ENCODE measurements at regions not wholly inside any gene's neighbourhood (a gene's known extent, or its start where the extent isn't known, plus 50 kb on each side); places are given as distances from the start of the nearest gene placed in this dataset.

DNA sequence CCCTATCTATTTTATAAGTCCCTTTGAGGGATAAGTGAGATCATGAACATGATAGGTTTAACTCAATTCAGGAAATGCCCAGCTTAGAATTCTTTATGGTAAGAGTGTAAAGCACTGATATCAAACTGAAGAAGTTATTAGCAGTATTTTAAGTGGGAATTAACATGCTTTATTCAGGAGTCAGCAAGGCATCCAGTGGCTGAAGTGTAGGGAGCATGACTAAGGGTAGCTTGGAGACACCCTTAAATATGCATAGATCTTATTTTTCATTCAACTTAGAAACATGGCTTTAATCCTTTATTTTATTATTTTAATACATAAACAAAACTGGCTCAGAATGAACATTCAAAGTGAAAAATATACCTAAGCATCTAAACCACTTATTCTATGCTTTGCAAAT is 158.3 kb upstream of the LPP start:
- Histone ChIP-seq H3K4me1 (peaks cover 25% of the 10 kb centered on the region), H3K36me3 (ENCODE audit: control insufficient read depth, insufficient read depth, low read length) (no peaks in the 10 kb centered on the region), H3K27me3 (replicated peaks; ENCODE audit: control insufficient read depth, insufficient read depth, low read length) (no peaks in the 10 kb centered on the region), H3K9me3 (no peaks in the 10 kb centered on the region), H3K4me3 (ENCODE audit: low read depth, low read length) (no peak overlapping the region)
- peaks cover 30% of the 10 kb centered on the region for H3K4me1 Mint-ChIP-seq (ENCODE audit: low read depth, unreplicated experiment)
- no peaks in the 10 kb centered on the region for H3K27me3 Mint-ChIP-seq (ENCODE audit: insufficient read depth, unreplicated experiment)
- TF ChIP-seq, protein P1, sequence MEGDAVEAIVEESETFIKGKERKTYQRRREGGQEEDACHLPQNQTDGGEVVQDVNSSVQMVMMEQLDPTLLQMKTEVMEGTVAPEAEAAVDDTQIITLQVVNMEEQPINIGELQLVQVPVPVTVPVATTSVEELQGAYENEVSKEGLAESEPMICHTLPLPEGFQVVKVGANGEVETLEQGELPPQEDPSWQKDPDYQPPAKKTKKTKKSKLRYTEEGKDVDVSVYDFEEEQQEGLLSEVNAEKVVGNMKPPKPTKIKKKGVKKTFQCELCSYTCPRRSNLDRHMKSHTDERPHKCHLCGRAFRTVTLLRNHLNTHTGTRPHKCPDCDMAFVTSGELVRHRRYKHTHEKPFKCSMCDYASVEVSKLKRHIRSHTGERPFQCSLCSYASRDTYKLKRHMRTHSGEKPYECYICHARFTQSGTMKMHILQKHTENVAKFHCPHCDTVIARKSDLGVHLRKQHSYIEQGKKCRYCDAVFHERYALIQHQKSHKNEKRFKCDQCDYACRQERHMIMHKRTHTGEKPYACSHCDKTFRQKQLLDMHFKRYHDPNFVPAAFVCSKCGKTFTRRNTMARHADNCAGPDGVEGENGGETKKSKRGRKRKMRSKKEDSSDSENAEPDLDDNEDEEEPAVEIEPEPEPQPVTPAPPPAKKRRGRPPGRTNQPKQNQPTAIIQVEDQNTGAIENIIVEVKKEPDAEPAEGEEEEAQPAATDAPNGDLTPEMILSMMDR (IDR thresholded peaks at IDR 0.05; ENCODE audit: insufficient read depth in 1 of 2, low read depth in 1 of 2, low read length in 1 of 2, severe bottlenecking in 1 of 2, unreplicated experiment in 1 of 2) = no peak
- peaks cover 9% of the 10 kb centered on the region for H3K9me3 Mint-ChIP-seq (ENCODE audit: unreplicated experiment)
- DNase-seq = no peak
- ChIA-PET POLR2A (no interaction called here), CTCF (no interaction called here)
- BruUV-seq (replicated peaks) = no TSS peak
- no peak overlapping the region for H3K27ac Mint-ChIP-seq (ENCODE audit: unreplicated experiment)
- no peaks in the 10 kb centered on the region for H3K36me3 Mint-ChIP-seq (ENCODE audit: insufficient read depth, unreplicated experiment)
- intact Hi-C loops (cut with micrococcal nuclease; ENCODE audit: unreplicated experiment) = no loop called here
- no peak overlapping the region for H3K4me3 Mint-ChIP-seq (ENCODE audit: unreplicated experiment)

DNA sequence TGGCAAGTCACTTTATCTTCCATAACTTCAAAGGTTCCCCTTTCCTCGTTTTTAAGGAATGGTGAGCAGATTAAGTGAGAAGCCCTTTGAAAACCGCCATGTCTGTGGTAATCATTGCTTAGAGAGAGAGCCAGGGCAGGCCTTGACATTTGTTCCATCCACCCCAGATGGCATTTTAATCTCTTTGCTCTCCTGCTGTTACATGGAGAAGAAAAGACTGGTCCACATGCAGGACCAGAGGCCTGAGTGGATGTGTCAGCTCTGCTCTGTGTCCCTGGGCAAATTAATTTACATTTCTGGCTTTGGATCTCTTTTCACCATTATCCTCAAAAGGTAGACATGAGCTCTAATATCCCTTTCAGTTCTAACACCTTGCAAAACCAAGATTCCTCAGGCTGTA is 157.3 kb upstream of the LPP start:
- Mint-ChIP-seq H3K4me1 (ENCODE audit: low read depth, unreplicated experiment) (peaks cover 25% of the 10 kb centered on the region), H3K27me3 (ENCODE audit: insufficient read depth, unreplicated experiment) (no peaks in the 10 kb centered on the region), H3K36me3 (ENCODE audit: insufficient read depth, unreplicated experiment) (no peaks in the 10 kb centered on the region), H3K9me3 (ENCODE audit: unreplicated experiment) (peaks cover under 1% of the 10 kb centered on the region), H3K4me3 (ENCODE audit: unreplicated experiment) (no peak overlapping the region), H3K27ac (ENCODE audit: unreplicated experiment) (no peak overlapping the region)
- CTCF ChIA-PET = no interaction called here
- TF ChIP-seq, protein P1 (IDR thresholded peaks at IDR 0.05; ENCODE audit: insufficient read depth in 1 of 2, low read depth in 1 of 2, low read length in 1 of 2, severe bottlenecking in 1 of 2, unreplicated experiment in 1 of 2) = no peak
- DNase-seq = no peak
- BruUV-seq (replicated peaks) = no TSS peak
- no peaks in the 10 kb centered on the region for H3K36me3 ChIP-seq (ENCODE audit: control insufficient read depth, insufficient read depth, low read length)
- no peaks in the 10 kb centered on the region for H3K9me3 ChIP-seq
- H3K4me1 ChIP-seq = peaks cover 21% of the 10 kb centered on the region
- H3K27me3 ChIP-seq (replicated peaks; ENCODE audit: control insufficient read depth, insufficient read depth, low read length) = no peaks in the 10 kb centered on the region
- POLR2A ChIA-PET = no interaction called here
- intact Hi-C loops (cut with micrococcal nuclease; ENCODE audit: unreplicated experiment) = no loop called here
- H3K4me3 ChIP-seq (ENCODE audit: low read depth, low read length) = no peak overlapping the region

DNA sequence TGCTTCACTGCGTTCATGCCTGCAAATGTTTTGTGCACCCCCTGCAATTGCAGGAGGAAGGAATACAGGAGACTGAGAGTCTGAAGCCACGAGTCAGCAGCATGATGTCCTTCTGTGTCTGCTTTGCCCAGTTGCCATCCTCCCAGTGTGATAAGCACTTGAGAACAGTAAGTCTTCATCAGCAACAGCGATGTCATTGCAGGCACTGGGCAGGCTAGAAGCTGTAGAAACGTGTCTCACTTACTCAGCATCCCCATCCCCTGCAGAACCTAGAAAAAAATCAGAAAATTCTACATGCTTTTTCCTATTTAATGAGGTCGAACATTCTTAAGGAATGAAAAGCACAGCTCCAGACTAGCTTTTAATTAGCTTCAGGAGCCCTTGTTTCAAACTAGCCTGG is 156.5 kb upstream of the LPP start:
- Mint-ChIP-seq H3K27ac (ENCODE audit: unreplicated experiment) (no peak overlapping the region), H3K27me3 (ENCODE audit: insufficient read depth, unreplicated experiment) (no peaks in the 10 kb centered on the region), H3K36me3 (ENCODE audit: insufficient read depth, unreplicated experiment) (no peaks in the 10 kb centered on the region), H3K4me3 (ENCODE audit: unreplicated experiment) (no peak overlapping the region), H3K4me1 (ENCODE audit: low read depth, unreplicated experiment) (peaks cover 31% of the 10 kb centered on the region), H3K9me3 (ENCODE audit: unreplicated experiment) (no peaks in the 10 kb centered on the region)
- intact Hi-C loops (cut with micrococcal nuclease; ENCODE audit: unreplicated experiment) = no loop called here
- no peak for DNase-seq
- no peak overlapping the region for H3K4me3 ChIP-seq (ENCODE audit: low read depth, low read length)
- TF ChIP-seq, protein P1 (IDR thresholded peaks at IDR 0.05; ENCODE audit: insufficient read depth in 1 of 2, low read depth in 1 of 2, low read length in 1 of 2, severe bottlenecking in 1 of 2, unreplicated experiment in 1 of 2) = no peak
- peaks cover 27% of the 10 kb centered on the region for H3K4me1 ChIP-seq
- H3K36me3 ChIP-seq (ENCODE audit: control insufficient read depth, insufficient read depth, low read length) = no peaks in the 10 kb centered on the region
- CTCF ChIA-PET = no interaction called here
- no TSS peak for BruUV-seq (replicated peaks)
- H3K9me3 ChIP-seq = no peaks in the 10 kb centered on the region
- POLR2A ChIA-PET = no interaction called here
- no peaks in the 10 kb centered on the region for H3K27me3 ChIP-seq (replicated peaks; ENCODE audit: control insufficient read depth, insufficient read depth, low read length)

All from Caco-2 (cell line).